ENCODE measurements at regions not wholly inside any gene's neighbourhood (a gene's known extent, or its start where the extent isn't known, plus 50 kb on each side); places are given as distances from the start of the nearest gene placed in this dataset.
"Not testable (repeated sequence)": the region's sequence is repeated elsewhere in the genome, so short reads cannot be mapped to it uniquely, and the experiment has no call there.

DNA sequence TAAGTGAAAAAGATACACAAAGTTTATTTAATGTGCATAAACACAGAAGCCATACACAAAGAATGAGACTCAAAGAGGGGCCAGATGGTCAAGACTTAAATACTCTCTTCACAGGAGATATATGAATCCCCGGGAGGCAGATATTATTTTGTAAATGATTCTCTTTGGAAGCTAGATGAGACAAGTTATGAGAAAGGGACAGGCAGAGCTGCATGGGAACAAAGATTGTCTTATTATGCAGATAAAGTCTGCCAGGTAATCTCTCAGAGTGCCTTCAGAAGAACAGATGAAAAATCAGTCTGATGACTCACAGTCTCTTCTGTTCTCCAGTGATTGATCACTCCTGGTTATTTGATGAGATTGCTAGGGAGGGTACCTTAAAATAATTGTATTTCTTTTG is 89.0 kb downstream of the NAF1 start:
- no peak for DNase-seq (ENCODE audit: low spot score)

DNA sequence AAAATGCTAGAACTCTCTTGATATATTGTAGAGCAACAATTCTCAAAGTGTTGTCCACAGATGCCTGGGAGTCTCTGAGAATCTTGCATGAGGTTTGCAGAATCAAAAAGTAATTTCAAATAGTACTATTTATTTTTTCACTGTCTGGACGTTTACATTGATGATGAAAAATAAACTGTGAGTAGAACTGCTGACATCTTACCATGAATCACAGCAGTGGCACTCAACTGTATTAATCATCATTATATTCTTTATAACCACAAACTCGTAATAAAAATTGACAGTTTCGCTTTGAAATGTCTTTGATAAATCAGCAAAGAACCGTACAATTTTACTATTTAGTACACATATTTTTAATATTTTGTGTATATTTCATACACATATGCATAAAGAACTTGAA is 94.5 kb downstream of the NAF1 start:
- no peak for DNase-seq (ENCODE audit: low spot score)

DNA sequence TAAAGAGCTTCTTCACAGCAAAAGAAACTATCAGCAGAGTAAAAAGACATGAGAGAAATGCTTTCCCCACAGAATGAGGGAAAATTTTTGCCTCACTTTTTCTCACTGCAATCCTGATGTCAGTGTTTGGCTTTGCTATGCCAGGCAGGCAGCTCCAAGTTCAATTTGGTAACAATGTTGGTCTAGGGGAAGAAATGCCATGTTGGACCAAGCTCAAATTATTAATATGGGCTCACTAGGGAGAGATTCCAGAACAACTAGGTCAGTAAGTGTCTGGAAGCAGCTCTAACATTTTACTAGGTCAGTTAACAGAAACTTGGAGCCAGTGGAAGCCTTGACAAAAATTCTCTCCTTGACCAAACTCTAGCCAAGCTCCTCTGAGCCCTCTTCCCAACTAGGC is 95.4 kb downstream of the NAF1 start:
- DNase-seq (ENCODE audit: low spot score) = no peak

DNA sequence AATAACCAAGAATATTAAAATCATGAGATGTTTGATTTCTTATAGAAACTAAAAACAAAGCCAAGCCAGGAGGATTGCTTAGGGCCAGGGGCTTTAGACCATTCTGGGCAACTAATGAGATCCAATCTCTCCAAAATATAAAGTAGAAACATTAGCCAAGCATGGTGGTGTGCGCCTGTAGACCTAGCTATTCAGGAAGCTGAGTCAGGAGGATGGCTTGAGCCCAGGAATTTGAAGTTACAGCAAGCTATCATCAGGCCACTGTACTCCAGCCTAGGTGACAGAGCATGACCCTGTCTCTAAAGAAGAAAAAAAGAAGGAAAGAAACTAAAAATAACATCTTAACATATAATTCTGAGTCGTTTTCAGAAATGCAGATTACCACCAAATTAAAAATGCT is 96.7 kb downstream of the NAF1 start:
- no peak for DNase-seq (ENCODE audit: low spot score)

DNA sequence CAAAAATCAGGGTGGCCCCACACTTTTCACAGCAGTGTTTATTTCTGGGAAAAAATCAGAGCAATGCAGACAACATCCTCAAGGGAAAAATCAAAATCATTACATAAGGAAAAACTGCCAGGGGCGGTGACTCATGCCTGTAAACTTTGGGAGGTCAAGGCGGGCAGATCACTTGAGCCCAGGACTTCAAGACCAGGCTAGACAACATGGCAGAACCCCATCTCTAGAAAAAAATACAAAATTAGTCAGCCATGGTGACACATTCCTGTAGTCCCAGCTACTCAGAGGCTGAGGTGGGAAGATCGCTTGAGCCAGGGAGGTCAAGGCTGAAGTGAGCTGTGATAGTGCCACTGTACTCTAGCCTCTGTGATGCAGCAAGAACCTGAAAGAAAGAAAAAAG is 102.8 kb downstream of the NAF1 start:
- DNase-seq (ENCODE audit: low spot score) = no peak

DNA sequence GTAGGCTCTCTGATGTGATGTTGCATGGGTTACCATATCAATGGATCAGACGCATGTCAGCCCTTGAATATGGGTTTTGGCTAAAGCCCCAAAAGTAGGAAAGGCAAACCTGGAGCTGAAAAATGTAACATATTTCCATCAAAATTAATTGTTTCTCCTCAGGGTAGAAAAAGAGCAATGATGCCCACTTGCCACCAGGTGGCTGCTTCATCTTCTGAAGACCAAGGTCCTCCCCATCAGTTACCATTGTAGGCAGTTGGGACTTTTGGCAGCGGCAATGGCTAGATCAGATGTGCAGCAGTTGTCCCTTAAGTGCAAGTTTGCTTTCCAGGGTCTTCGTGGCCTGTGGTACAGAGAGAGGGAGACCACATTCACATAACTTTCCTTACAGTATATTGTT is 118.2 kb downstream of the NAF1 start:
- DNase-seq (ENCODE audit: low spot score) = peak; percentile 1

DNA sequence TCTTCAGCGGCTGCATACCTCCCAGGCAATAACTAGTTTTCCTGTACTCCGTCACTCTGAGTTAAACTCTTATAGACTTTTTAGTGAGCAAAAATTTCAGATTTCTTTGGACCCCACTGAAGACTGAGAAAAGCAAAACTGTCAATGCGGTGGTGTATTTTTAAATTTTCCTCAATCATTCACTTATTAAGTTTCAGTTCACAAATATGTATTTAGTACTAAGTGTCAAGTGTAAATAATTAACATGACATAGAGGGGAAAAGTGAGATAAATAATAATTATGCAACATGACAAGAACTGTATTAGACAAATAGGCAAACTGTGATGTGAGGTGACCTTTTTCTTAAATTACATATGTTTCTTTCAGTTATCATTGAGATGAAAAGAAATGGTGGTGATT is 124.4 kb downstream of the NAF1 start:
- no peak for DNase-seq (ENCODE audit: low spot score)

DNA sequence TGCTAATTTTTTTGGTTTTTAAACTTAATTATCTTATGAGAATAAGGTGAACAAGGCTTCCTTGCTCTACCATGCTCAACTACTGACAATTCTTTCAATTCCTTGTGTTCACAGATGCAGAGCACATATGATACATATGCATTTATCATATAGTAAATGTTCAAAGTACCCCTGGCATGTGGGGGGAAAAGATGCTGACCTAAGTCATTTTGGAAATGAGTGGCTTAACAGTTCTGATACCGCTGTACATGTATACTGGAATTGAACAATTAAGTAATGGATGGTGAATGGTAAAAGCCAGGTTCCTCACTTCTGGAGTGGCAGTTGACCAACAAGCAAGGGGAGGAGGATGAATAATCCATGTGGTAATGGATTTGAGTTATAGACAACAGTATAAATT is 149.6 kb downstream of the NAF1 start:
- no peak for DNase-seq (ENCODE audit: low spot score)

DNA sequence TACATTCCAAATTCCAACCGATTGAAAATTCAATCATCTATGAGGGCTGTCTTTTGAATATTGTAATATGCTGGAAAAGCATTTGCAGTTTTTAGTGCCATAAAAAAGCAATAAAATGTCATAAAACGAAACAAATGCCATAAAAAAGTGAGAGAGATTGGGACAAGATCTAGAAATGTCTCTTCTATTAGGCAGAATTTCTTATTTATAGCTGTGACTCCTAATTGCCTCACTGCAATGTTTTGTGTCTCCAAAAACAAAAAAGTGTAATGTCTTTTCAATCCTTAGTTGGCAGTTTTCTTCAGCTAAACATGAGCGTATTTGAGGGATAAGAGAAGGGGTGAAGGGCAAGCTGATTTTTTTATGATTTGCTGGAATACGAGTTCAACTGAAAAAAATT is 153.9 kb downstream of the NAF1 start:
- no peak for DNase-seq (ENCODE audit: low spot score)

DNA sequence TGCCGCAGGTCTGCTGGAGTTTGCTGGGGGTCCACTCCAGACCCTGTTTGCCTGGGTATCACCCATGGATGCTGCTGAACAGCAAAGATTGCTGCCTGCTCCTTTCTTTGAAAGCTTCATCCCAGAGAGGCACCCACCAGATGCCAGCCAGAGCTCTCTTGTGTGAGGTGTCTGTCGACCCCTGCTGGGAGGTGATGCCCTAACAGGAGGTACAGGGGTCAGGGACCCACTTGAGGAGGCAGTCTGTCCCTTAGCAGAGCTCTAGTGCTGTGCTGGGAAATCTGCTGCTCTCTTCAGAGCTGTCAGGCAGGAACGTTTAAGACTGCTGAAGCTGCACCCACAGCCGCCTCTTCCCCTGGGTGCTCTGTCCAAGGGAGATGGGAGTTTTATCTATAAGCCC is 162.7 kb downstream of the NAF1 start:
- no peak for DNase-seq (ENCODE audit: low spot score)

DNA sequence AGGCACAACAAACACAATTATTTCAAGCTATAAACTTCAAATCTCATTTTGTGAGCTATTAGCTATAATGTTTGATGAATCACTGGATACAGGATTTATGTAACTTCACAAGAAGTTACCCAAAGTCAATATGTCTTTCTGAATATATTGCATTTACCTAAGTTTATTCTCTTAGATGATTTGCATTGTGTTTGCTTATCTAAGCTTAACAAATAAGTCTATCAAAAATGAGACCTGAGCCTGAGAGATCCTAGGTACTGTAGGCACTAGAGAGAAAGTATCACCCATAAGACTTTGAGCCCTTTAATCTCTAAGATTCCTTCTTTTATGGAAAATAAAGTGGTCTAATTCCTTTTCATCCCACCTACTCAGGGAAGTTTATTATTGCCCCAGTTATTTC is 178.2 kb downstream of the NAF1 start:
- no peak for DNase-seq (ENCODE audit: low spot score)

DNA sequence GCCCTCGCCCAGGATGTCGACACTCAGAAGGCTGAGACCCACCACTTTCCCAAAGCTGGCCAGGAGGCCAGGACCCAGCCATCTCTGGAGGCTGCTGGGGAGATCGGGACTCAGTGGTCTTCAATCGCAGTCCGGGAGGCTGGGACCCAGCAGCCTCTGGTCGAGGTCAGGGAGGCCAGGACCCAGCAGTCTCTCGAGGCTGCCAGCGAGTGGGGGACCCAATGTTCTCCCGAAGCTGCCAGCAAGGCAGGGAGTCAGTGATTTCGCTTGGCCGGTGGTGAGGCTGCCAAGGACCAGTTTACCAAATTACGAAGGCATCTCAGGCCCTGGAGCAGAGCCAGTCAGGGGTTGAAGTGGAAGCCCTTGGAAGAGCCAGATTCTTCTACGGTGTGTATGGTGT is 181.6 kb downstream of the NAF1 start:
- DNase-seq (ENCODE audit: low spot score) = no peak

DNA sequence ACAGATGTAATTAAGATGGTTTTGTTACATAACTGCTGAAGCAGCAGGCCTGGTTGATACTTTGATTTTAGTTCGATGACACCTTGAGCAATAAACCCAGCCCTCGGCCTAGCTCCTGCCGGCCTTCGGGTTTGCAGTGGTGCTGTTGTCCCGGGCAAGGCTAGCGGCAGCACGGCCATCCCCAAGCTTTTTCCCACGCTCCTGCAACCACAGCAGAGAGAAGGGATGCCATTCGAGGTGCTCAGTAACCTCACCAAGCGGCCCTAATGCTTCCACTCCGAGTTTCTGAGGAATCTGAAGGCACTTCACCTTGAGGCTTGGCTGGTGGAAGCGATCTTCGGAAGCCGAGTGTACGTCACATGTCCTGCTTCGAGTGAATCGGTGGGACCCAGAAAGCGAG is 182.1 kb downstream of the NAF1 start:
- DNase-seq (ENCODE audit: low spot score) = no peak

DNA sequence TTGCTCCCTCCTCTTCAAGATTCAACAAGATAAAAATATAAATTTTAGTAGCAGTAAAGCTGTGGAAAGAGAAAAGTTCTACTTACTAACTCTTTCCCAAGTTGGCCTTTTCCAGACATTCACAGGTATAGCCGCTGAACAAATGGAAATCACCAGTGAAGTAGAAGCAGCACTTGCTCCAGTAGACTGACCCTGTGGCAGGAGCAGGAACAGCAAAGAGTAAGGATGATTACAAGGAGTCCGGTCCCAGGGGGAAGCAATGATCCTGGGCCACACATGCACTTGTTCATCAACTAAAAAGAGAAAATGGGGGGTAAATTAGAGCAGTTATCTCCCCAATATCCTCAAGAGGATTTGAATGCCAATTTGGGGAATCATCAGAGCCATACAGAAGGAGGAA is 184.9 kb downstream of the NAF1 start:
- DNase-seq (ENCODE audit: low spot score) = no peak

DNA sequence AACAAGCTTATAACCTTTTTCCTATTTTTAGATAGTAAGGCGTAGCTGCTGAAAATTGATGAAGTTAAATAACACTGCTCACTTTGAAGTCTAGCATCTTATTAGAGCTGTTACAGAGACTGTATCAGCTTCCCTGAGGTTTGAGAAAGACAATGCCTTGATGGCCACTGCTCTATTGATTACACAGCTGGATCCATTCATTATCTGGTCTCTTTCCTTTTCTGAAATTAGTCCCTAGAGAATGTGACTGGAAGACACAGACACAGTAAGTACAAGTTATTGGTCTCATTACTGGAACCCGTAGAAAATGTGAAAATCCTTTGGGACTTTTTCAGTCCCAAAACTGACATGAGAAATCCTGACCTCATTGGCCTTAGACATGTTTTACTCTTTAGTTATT is 188.3 kb downstream of the NAF1 start:
- no peak for DNase-seq (ENCODE audit: low spot score)

DNA sequence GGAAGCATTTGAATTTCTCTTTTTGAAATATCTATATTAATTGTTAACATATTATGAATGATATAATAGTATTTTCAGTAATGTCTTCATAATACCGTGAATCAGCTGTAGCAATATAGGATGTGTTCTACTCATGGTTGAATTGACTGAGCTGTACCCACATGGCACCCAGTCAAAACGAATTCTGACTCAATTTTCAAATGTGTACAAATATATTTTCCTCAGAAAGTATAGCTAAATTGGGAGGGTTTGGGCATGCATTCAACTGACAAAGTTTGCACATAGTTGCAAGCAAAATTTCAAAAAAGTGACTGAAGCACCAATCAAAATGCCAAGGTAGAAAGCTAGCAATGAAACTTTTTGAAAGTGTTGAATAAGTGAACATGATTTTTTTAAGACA is 188.9 kb downstream of the NAF1 start:
- DNase-seq (ENCODE audit: low spot score) = no peak

DNA sequence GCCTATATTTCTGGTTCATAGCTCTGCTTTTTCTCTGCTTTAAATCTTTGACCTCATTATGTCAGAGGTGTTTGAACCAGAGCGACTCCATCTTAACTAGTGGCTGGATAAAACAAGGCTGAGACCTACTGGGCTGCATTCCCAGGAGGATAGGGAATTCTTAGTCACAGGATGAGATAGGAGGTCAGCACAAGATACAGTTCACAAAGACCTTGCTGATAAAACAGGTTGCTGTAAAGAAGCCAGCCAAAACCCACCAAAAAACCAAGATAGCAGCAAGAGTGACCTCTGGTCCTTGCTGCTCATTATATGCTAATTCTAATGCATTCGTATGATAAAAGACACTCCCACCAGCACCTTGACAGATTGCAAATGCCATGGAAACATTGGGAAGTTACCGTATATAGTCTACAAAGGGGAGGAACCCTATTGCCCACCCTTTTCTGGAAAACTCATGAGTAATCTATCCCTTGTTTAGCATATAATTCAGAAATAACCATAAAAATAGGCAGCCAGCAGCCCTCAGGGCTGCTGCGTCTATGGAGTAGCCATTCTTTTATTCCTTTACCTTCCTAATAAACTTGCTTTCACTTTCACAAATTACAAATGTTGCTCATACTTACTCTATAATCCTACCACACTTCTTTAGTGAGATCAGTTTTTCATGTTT is 193.9 kb downstream of the NAF1 start:
- no peak for DNase-seq (ENCODE audit: low spot score)

DNA sequence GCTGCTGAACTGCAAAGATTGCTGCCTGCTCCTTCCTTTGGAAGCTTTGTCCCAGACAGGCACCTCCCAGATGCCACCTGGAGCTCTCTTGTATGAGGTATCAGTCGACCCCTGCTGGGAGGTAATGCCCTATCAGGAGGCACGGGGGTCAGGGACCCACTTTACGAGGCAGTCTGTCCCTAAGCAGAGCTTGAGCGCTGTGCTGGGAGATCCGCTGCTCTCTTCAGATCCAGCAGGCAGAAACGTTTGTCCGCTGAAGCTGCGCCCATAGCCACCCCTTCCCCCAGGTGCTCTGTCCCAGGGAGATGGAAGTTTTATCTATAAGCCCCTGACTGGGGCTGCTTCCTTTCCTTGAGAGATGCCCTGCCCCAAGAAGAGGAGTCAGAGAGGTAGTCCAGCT is 197.5 kb downstream of the NAF1 start:
- DNase-seq (ENCODE audit: low spot score) = no peak

DNA sequence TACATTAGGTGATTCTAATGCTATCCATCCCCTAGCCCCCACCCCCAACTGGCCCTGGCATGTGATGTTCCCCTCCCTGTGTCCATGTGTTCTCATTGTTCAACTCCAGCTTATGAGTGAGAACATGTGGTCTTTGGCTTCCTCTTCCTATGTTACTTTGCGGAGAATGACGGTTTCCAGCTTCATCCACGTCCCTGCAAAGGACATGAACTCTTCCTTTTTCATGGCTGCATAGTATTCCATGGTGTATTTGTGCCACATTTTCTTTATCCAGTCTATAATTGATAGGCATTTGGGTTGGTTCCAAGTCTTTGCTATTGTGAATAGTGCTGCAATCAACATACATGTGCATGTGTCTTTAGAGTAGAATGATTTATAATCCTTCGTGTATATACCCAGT is 200.7 kb downstream of the NAF1 start:
- DNase-seq (ENCODE audit: low spot score) = not testable (repeated sequence)

DNA sequence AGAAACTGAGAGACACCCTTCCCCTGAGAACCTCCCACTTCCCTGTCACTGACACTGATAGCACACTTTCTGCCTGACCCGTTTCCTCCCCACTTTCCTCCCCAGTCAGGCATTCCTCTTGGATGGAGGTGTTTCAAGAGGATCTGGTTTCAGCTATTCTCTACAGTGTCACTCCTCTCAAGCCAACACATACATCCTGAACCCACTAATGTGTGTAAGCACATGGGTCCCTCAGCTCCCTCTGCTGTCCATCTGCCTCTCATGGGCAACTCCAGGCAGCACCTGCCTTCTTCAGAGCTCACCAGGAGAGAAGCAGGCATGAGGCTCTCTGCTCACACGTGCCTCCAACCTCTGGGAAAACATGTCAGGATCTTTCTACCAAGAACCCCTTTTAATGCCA is 207.6 kb downstream of the NAF1 start:
- DNase-seq (ENCODE audit: low spot score) = no peak

DNA sequence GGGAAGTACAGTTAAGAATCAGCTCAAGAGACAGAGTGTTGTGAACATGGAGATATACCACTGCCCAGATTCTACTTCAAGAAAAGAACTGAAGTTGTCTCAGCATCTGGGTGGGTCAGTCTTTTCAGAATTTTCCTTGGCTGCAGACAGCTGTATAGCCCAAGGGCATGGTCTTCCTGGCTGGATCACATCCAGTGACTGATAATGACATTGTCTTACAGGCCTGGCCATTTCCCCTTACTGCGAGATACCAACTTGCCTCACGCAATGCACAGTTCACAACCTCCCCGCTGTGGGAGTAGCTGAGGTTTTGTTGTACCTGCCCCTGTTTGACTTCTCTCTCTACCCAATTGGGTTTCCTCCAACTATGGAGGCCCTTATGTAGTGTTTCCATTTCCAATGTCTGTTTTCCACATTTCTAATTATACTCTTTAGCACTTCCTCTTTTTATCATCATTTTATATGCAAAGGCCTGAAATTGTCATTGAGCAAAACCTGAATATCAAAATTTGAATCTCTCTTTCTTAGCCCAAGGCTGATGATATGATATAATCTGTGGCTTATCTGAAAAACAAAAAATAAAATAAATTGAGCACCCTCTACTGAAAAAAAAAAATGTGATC is 209.1 kb downstream of the NAF1 start:
- no peak for DNase-seq (ENCODE audit: low spot score)

DNA sequence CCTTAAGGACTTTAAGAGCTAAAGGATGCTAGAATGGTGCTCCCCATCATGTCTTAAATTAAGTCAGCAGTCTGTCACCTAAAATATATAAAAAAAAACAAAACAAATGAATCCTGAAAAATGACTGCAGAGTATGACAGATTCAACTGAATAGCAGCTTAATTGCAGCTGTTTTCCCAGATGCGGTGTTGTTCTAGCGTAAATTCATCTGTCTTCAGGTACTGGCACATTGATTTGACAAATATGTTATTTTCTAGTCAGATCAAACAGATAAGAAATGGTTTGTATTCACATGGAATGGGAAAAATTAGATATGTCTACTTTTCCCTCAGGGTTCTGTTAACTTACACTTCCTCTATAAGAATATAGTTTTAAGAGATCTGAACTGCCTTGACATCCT is 211.7 kb downstream of the NAF1 start:
- DNase-seq (ENCODE audit: low spot score) = no peak

DNA sequence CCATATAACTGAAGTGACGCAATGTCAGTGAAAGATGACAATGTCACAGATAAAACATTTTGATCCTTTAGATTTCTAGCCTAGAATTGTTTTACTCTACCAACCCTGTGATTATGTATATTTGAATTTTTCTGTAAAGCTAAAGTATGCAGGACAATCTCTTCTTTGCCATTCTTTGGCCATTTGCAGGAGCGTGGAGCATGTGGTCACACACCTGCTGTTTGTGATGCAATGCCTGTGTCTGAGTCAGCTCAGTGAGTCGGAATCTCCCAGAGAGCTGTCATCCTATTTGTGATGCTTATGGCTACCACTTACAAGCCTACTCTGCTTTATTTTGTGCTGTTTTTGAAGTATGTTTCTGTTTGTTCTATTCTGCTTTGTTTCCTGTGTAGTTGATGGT is 214.5 kb downstream of the NAF1 start:
- DNase-seq (ENCODE audit: low spot score) = no peak

DNA sequence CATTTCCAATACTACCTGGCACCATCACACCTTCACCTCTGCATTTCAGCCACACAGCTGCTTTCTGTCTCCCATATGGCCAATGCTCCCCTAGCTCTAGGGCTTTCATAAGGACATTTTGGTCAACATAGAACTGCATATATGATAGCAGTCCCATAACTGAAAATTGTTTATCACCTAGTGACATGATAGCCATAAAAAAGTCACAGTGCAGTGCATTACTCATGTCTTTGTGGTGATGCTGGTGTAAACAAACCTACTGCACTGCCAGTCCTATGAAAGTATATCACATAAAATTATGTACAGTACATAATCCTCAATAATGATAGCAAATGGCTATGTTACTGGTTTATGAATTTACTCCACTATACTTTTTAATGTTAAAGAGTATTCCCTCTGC is 221.0 kb downstream of the NAF1 start:
- DNase-seq (ENCODE audit: low spot score) = no peak

DNA sequence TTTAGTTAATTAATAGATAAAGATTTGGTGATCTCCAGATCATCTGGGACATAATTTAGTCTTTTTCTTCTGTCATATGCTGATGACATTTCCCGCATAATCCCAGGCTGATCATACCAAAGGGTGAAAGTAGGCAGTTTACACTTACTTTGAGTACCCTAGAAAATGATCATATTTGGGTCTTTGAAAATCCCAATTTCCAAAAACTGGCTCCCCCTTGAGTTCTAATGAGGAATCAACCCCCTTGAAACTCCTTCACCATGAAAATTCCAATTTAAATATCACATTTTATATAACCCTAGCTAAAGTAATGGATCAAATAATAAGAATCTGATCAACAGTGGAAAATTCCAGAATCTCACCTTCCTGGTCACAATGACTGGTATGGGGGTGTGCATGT is 223.4 kb downstream of the NAF1 start:
- DNase-seq (ENCODE audit: low spot score) = no peak
